ENCODE measurements at regions not wholly inside any gene's neighbourhood (a gene's known extent, or its start where the extent isn't known, plus 50 kb on each side); places are given as distances from the start of the nearest gene placed in this dataset.

- TF ChIP-seq, protein P1, sequence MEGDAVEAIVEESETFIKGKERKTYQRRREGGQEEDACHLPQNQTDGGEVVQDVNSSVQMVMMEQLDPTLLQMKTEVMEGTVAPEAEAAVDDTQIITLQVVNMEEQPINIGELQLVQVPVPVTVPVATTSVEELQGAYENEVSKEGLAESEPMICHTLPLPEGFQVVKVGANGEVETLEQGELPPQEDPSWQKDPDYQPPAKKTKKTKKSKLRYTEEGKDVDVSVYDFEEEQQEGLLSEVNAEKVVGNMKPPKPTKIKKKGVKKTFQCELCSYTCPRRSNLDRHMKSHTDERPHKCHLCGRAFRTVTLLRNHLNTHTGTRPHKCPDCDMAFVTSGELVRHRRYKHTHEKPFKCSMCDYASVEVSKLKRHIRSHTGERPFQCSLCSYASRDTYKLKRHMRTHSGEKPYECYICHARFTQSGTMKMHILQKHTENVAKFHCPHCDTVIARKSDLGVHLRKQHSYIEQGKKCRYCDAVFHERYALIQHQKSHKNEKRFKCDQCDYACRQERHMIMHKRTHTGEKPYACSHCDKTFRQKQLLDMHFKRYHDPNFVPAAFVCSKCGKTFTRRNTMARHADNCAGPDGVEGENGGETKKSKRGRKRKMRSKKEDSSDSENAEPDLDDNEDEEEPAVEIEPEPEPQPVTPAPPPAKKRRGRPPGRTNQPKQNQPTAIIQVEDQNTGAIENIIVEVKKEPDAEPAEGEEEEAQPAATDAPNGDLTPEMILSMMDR (IDR thresholded peaks at IDR 0.05), result no peak
- no peak for TF ChIP-seq POLR2A (IDR thresholded peaks at IDR 0.05)
- TF ChIP-seq POLR2AphosphoS5 (IDR thresholded peaks at IDR 0.05), result no peak
- no peak for TF ChIP-seq EP300 (IDR thresholded peaks at IDR 0.05)
Observed at GRCh38 chr13:59459972-59460371, 703.8 kb downstream of the DIAPH3 start.

Data from gastroesophageal sphincter (tissue), 3 donors.